SH-SY5Y (cell line): ENCODE measurements at regions not wholly inside any gene's neighbourhood (a gene's known extent, or its start where the extent isn't known, plus 50 kb on each side); places are given as distances from the start of the nearest gene placed in this dataset.

ENCODE experiments used
- GATA2 ChIP-seq: IDR thresholded peaks from 2 replicates; pipeline ENCODE4 v1.6.1; 2011; ENCODE audit warnings: mild to moderate bottlenecking, low read depth, low read length
- GATA3 ChIP-seq: IDR thresholded peaks from 2 replicates; pipeline ENCODE4 v1.6.1; 2011; ENCODE audit warnings: low read depth, mild to moderate bottlenecking, low read length, moderate library complexity

DNA sequence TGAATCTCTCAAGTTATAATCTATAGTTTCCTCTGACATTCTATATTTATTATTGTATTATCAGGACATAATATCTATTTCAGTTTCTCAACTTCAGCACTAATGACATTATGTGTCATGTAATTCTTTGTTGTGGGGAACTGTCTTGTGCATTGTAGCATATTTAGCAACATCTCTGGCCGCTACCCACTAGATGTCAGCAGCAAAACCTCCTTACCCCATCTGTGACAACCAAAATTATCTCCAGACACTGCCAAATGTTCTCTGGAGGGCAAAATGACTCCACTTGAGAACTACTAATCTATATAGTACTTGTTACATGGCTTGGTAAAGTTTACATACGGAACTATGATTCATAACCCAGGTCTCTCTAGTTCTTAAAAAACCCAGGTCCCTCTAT lies 110.2 kb downstream of the RASSF9 start:
- TF ChIP-seq GATA3 (no peak), GATA2 (no peak)
